Effector memory CD8-positive, alpha-beta T cell (primary cell): ENCODE measurements at regions not wholly inside any gene's neighbourhood (a gene's known extent, or its start where the extent isn't known, plus 50 kb on each side); places are given as distances from the start of the nearest gene placed in this dataset.

ENCODE experiments used
- ATAC-seq: fragments of 150-1000 bp; cut with Tn5 transposase; replicated peaks from 2 replicates; pipeline ENCODE4 v1.10.0; 2021; ENCODE audit warnings: mild to moderate bottlenecking, moderate library complexity
- DNase-seq, 3 experiments: peaks; one replicate each; pipeline ENCODE4 v3.0.0; 2021
- H3K27ac Mint-ChIP-seq, 2 donors: one replicate each; pipeline ENCODE4 v1.8.0; 2022; ENCODE audit warnings: mild to moderate bottlenecking in 2 of 2, mixed read lengths in 2 of 2, moderate library complexity in 2 of 2
- H3K27me3 Mint-ChIP-seq, 2 donors: one replicate each; pipeline ENCODE4 v1.8.0; 2022; ENCODE audit warnings: mixed read lengths in 2 of 2
- H3K36me3 Mint-ChIP-seq: one replicate; pipeline ENCODE4 v1.8.0; 2022; ENCODE audit warnings: mild to moderate bottlenecking, moderate library complexity, mixed read lengths; ENCODE audit not compliant: insufficient read depth
- H3K4me1 Mint-ChIP-seq, 2 donors: one replicate each; pipeline ENCODE4 v1.8.0; 2022; ENCODE audit warnings: low read depth in 2 of 2, mixed read lengths in 2 of 2
- H3K4me3 Mint-ChIP-seq, 2 donors: one replicate each; pipeline ENCODE4 v1.8.0; 2022; ENCODE audit warnings: mild to moderate bottlenecking in 2 of 2, mixed read lengths in 2 of 2, moderate library complexity in 2 of 2
- H3K9me3 Mint-ChIP-seq, 2 donors: one replicate each; pipeline ENCODE4 v1.8.0; 2022; ENCODE audit warnings: mixed read lengths in 2 of 2

DNA sequence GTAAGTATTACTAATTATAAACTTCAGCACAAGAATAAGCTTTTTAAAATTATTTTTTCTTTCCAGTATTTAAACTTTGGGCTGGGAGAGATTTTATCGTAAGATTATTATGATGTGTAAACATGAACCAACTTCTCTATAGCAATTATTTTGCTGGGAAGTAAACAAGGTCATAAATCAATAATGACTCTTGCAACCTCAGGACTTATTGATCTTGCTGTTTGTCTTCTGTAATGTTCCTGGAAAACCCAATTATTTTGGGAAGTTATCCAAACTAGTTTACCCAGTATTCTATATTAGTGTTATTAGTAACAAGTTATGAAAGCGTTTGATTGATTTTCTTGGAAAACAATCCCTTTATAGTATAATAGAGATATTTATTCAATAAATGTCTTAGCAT is 174.9 kb downstream of the PPP1R2C start:
- no peak overlapping the region for H3K4me3 Mint-ChIP-seq
- H3K36me3 Mint-ChIP-seq = no peaks in the 10 kb centered on the region
- DNase-seq (no peak), ATAC-seq (no peak)
- H3K27me3 Mint-ChIP-seq = no peaks in the 10 kb centered on the region
- H3K4me1 Mint-ChIP-seq = no peaks in the 10 kb centered on the region
- H3K9me3 Mint-ChIP-seq = no peaks in the 10 kb centered on the region
- no peak overlapping the region for H3K27ac Mint-ChIP-seq

- H3K9me3 Mint-ChIP-seq = no peaks in the 10 kb centered on the region
- no peak for ATAC-seq
- H3K4me3 Mint-ChIP-seq = no peak overlapping the region
- H3K36me3 Mint-ChIP-seq = no peaks in the 10 kb centered on the region
- H3K4me1 Mint-ChIP-seq = no peaks in the 10 kb centered on the region
- no peak overlapping the region for H3K27ac Mint-ChIP-seq
- H3K27me3 Mint-ChIP-seq = no peaks in the 10 kb centered on the region
- DNase-seq = no peak
Observed at GRCh38 chrX:42602566-42602965, 175.4 kb downstream of the PPP1R2C start.

DNA sequence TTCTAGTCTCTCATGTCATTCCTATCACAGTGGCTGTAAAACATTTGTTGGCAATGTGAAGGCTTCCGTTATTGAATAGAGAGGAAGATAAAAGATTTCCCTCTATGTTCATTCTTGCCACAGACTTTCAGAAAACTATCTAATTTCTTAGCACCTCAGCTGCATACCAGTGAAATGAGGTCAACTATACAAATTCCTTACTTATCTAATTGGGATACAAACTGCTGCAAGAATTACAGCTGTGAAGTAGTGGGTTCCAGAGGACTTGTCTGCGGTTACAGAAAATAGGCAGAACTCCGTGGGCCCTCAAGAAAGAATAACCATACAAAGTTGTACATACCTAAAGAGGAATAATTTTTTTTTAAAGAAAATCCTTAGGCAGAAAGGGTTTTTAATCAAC is 175.8 kb downstream of the PPP1R2C start:
- DNase-seq = no peak
- no peak for ATAC-seq

DNA sequence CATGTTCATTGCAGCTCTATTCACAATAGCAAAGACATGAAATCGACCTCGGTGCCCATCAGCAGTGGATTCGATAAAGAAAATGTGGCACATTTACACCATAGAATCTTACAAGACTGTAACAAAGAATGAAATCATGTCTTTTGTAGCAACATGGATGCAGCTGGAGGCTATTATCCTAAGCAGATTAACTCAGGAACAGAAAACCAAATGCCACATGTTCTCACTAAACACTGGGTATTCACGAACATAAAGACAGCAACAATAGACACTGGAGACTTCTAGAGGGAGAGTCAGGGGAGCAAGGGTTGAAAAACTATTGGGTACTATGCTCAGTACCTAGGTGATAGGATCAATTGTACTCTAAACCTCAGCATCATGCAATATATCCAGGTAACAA is 180.5 kb downstream of the PPP1R2C start:
- H3K27ac Mint-ChIP-seq = no peak overlapping the region
- H3K9me3 Mint-ChIP-seq = no peaks in the 10 kb centered on the region
- DNase-seq = no peak
- no peaks in the 10 kb centered on the region for H3K4me1 Mint-ChIP-seq
- H3K36me3 Mint-ChIP-seq = no peaks in the 10 kb centered on the region
- ATAC-seq = no peak
- H3K27me3 Mint-ChIP-seq = no peaks in the 10 kb centered on the region
- no peak overlapping the region for H3K4me3 Mint-ChIP-seq

More for the DNA sequence above, 175.8 kb downstream of the PPP1R2C start:
- H3K4me1 Mint-ChIP-seq = no peaks in the 10 kb centered on the region
- no peaks in the 10 kb centered on the region for H3K36me3 Mint-ChIP-seq
- H3K27me3 Mint-ChIP-seq = no peaks in the 10 kb centered on the region
- no peak overlapping the region for H3K27ac Mint-ChIP-seq
- H3K9me3 Mint-ChIP-seq = no peaks in the 10 kb centered on the region
- no peak overlapping the region for H3K4me3 Mint-ChIP-seq

GRCh38 chrX:42585842-42586621 is 191.9 kb downstream of the PPP1R2C start:
- no peaks in the 10 kb centered on the region for H3K9me3 Mint-ChIP-seq
- peak overlapping the region; percentile 2 to 77 for H3K27ac Mint-ChIP-seq
- no peak overlapping the region for H3K4me3 Mint-ChIP-seq
- H3K27me3 Mint-ChIP-seq = no peaks in the 10 kb centered on the region
- peaks cover 4 to 9% of the 10 kb centered on the region in 2 donors for H3K4me1 Mint-ChIP-seq
- H3K36me3 Mint-ChIP-seq = no peaks in the 10 kb centered on the region
- peak; percentile 80 for ATAC-seq
- no peak for DNase-seq

GRCh38 chrX:42577936-42578470 is 200.0 kb downstream of the PPP1R2C start:
- no peak overlapping the region for H3K27ac Mint-ChIP-seq
- peak; percentile 53 for ATAC-seq
- H3K4me1 Mint-ChIP-seq = peaks cover 6 to 8% of the 10 kb centered on the region in 2 donors
- no peaks in the 10 kb centered on the region for H3K9me3 Mint-ChIP-seq
- DNase-seq = no peak
- no peaks in the 10 kb centered on the region for H3K27me3 Mint-ChIP-seq
- no peaks in the 10 kb centered on the region for H3K36me3 Mint-ChIP-seq
- H3K4me3 Mint-ChIP-seq = no peak overlapping the region

DNA sequence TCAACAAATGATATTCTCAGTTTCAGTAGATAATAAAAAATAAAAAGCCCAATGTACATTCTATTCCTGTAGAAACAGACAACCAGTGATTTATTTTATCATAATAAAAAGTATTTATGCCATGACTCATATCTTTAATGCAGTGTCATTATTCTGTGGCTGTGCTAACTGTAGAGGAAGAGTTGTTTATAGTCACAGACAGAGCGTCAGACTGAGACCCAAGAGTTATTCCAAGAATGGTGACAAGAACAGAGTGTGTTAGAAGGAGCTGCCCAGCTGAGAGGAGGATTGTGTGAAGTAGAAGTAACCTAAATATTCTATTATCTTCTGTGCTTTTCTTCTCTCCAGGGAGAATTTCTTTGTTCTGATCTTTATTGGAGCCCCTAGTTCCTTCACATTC is 210.7 kb downstream of the PPP1R2C start:
- H3K27me3 Mint-ChIP-seq = no peaks in the 10 kb centered on the region
- no peak overlapping the region for H3K27ac Mint-ChIP-seq
- no peak overlapping the region for H3K4me3 Mint-ChIP-seq
- H3K9me3 Mint-ChIP-seq = no peaks in the 10 kb centered on the region
- peaks cover 5 to 12% of the 10 kb centered on the region in 2 donors for H3K4me1 Mint-ChIP-seq
- ATAC-seq (no peak), DNase-seq (no peak)
- H3K36me3 Mint-ChIP-seq = no peaks in the 10 kb centered on the region

GRCh38 chrX:42565739-42566138 is 212.2 kb downstream of the PPP1R2C start:
- Mint-ChIP-seq H3K9me3 (no peaks in the 10 kb centered on the region), H3K36me3 (no peaks in the 10 kb centered on the region), H3K27ac (no peak overlapping the region), H3K4me1 (peaks cover 4 to 12% of the 10 kb centered on the region in 2 donors), H3K27me3 (no peaks in the 10 kb centered on the region), H3K4me3 (no peak overlapping the region)
- no peak for DNase-seq
- no peak for ATAC-seq

DNA sequence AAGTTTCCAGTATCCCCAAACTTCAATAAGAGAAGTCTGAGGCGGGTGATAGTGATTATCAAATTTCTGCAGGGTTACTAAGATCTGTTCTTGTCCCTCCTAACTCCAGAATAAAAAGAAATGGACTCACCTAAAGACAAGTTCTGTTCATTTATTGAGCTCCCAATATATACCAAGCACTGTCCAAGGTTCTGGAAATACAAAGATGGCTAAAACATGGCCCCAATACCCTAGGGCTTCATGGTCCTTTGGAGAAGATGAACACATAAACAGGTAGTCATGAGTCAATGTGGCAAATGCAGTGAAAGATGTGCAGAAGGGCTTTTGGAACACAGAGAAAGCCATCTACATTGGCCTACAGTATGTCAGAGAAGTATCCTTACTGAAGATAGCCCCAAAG is 231.2 kb downstream of the PPP1R2C start:
- H3K9me3 Mint-ChIP-seq = no peaks in the 10 kb centered on the region

DNA sequence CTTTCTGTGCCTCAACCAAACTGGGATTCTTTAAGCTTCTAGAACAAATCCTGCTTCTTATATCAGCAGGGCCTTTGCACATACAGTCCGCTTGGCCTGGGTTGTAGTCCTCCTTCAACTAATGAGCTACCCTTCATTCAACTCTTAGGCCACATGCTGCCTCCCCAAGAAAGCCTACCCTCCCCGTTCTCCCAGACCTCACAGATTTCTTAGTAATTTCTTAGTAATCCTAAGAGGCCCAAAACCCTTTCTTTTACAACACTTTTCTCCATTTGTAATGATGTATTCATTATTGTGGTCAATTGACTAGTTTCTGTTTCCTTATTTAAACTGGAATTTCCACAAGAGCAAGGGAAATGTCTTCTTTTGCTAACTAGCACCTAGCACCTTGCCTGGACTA is 233.1 kb downstream of the PPP1R2C start:
- H3K36me3 Mint-ChIP-seq = no peaks in the 10 kb centered on the region
- H3K27ac Mint-ChIP-seq = no peak overlapping the region
- no peak for ATAC-seq
- H3K4me3 Mint-ChIP-seq = no peak overlapping the region
- no peaks in the 10 kb centered on the region for H3K27me3 Mint-ChIP-seq
- no peak for DNase-seq
- H3K4me1 Mint-ChIP-seq = no peaks in the 10 kb centered on the region
- H3K9me3 Mint-ChIP-seq = no peaks in the 10 kb centered on the region

More for the DNA sequence above, 231.2 kb downstream of the PPP1R2C start:
- H3K4me1 Mint-ChIP-seq = no peaks in the 10 kb centered on the region
- H3K4me3 Mint-ChIP-seq = no peak overlapping the region
- no peak for ATAC-seq
- no peak for DNase-seq
- H3K27me3 Mint-ChIP-seq = no peaks in the 10 kb centered on the region
- no peaks in the 10 kb centered on the region for H3K36me3 Mint-ChIP-seq
- no peak overlapping the region for H3K27ac Mint-ChIP-seq

DNA sequence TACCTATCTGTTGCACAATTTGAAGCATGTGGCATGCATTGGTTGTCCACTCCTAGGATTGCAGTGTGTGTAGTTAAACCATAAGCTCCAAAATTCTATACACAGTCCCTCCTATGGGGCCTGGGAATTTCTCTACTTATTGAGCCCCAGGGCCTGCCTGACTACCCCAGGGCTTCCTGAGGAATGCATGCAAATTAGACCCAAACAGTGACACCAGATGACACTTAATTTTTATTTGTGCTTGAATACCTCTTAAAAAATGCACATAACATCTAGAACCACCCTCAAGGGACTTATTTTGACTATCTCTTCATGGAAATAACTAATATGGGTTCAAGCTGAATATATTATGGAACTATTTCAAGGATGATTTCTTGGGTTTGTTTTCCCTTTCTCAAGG is 236.4 kb downstream of the PPP1R2C start:
- Mint-ChIP-seq H3K9me3 (no peaks in the 10 kb centered on the region), H3K4me1 (peaks cover 3 to 7% of the 10 kb centered on the region in 2 donors), H3K27me3 (no peaks in the 10 kb centered on the region), H3K27ac (no peak overlapping the region), H3K4me3 (no peak overlapping the region), H3K36me3 (no peaks in the 10 kb centered on the region)
- DNase-seq (no peak), ATAC-seq (no peak)

- H3K27me3 Mint-ChIP-seq = no peaks in the 10 kb centered on the region
- H3K36me3 Mint-ChIP-seq = no peaks in the 10 kb centered on the region
- peaks cover 3 to 12% of the 10 kb centered on the region in 2 donors for H3K4me1 Mint-ChIP-seq
- no peak for DNase-seq
- no peaks in the 10 kb centered on the region for H3K9me3 Mint-ChIP-seq
- H3K27ac Mint-ChIP-seq = no peak overlapping the region
- H3K4me3 Mint-ChIP-seq = no peak overlapping the region
- ATAC-seq = no peak
Observed at GRCh38 chrX:42540146-42540545, 237.8 kb downstream of the PPP1R2C start.

DNA sequence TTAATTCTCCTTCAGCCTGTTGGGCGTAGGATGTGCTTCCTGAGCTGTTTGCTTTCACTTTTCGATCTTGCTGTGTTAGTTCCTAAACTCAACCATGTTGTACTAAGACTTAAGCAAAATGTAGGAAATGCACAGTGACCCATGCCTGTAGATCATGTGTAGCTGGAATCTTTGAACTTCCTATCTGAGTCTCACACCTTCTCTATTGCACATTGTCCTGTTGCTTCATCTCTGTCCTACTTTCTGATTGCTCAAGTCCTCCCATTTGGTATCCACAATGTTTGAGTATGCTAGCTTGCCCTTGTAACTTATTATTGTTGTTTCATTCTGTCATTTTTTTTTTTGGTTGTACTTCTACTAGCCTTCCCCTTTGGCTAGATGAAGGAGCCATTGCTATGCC is 239.6 kb downstream of the PPP1R2C start:
- H3K27ac Mint-ChIP-seq = peak overlapping the region; percentile 60 to 77

DNA sequence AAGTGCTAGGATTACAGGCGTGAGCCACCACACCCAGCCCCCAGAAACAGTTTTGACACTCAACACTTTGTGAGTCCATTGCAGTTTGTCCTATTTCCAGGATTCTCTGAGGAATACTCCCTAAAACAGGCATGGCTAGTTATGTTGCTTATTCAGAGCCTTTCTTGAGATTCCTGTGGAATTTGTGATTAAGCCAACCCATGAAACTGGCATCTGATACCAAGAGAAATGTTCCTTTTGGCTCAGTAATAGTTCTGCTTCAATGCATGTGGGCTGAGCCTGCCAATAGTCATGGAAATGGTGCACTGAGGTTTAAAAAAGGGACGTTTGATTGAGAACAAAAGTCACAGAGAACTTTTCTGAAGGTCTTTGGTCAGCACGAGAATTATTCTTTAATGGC is 241.7 kb downstream of the PPP1R2C start:
- H3K9me3 Mint-ChIP-seq = no peaks in the 10 kb centered on the region

More for the DNA sequence above, 239.6 kb downstream of the PPP1R2C start:
- no peaks in the 10 kb centered on the region for H3K36me3 Mint-ChIP-seq
- DNase-seq (no peak), ATAC-seq (no peak)
- peaks cover 5 to 23% of the 10 kb centered on the region in 2 donors for H3K4me1 Mint-ChIP-seq
- H3K9me3 Mint-ChIP-seq = no peaks in the 10 kb centered on the region
- peak overlapping the region; percentile 56 to 65 for H3K4me3 Mint-ChIP-seq
- no peaks in the 10 kb centered on the region for H3K27me3 Mint-ChIP-seq

More for the DNA sequence above, 241.7 kb downstream of the PPP1R2C start:
- DNase-seq (no peak), ATAC-seq (no peak)
- peak overlapping the region in 1 of 2 donors; percentile 38 for H3K27ac Mint-ChIP-seq
- no peaks in the 10 kb centered on the region for H3K36me3 Mint-ChIP-seq
- H3K4me3 Mint-ChIP-seq = no peak overlapping the region
- peaks cover 7 to 23% of the 10 kb centered on the region in 2 donors for H3K4me1 Mint-ChIP-seq
- no peaks in the 10 kb centered on the region for H3K27me3 Mint-ChIP-seq
